ENCODE measurements at regions not wholly inside any gene's neighbourhood (a gene's known extent, or its start where the extent isn't known, plus 50 kb on each side); places are given as distances from the start of the nearest gene placed in this dataset.

DNA sequence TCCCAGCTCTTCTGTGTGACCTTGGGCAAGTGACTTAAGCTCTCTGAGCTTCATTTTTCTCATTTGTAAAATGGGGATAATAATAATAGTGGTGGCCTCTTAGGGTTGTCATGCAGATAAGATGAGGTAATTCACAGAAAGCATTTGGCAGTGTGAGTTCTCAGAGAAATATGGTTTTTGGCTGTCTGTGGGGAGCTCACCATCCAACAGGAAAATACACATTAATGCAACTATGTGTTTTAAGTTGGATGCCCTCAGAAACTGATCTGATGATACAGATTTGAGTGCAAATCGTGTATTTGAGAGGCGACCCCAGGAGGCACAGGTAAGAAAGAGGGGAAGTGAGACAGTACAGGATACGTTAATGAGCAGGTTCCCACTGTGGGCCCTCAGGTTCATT is 56.1 kb upstream of the SPRED2 start:
- WGBS, 2 donors (ENCODE audit: low coverage in 1 of 2), result 82% methylated on average over 3 of the region's 3 CpGs; no CpG with 5 or more reads in 1 of the 2 donors
- TF ChIP-seq, protein P1, sequence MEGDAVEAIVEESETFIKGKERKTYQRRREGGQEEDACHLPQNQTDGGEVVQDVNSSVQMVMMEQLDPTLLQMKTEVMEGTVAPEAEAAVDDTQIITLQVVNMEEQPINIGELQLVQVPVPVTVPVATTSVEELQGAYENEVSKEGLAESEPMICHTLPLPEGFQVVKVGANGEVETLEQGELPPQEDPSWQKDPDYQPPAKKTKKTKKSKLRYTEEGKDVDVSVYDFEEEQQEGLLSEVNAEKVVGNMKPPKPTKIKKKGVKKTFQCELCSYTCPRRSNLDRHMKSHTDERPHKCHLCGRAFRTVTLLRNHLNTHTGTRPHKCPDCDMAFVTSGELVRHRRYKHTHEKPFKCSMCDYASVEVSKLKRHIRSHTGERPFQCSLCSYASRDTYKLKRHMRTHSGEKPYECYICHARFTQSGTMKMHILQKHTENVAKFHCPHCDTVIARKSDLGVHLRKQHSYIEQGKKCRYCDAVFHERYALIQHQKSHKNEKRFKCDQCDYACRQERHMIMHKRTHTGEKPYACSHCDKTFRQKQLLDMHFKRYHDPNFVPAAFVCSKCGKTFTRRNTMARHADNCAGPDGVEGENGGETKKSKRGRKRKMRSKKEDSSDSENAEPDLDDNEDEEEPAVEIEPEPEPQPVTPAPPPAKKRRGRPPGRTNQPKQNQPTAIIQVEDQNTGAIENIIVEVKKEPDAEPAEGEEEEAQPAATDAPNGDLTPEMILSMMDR (IDR thresholded peaks at IDR 0.05), result no peak
- TF ChIP-seq EP300 (IDR thresholded peaks at IDR 0.05; ENCODE audit: low read depth) (no peak), POLR2A (IDR thresholded peaks at IDR 0.05) (no peak), POLR2AphosphoS5 (IDR thresholded peaks at IDR 0.05) (no peak)
- Histone ChIP-seq H3K27ac (no peak overlapping the region), H3K36me3 (no peaks in the 10 kb centered on the region), H3K4me3 (no peak overlapping the region), H3K4me1 (peaks cover 0 to 13% (median 6%) of the 10 kb centered on the region in 4 donors), H3K27me3 (no peaks in the 10 kb centered on the region), H3K9me3 (no peaks in the 10 kb centered on the region)
- intact Hi-C loops (cut with DNase I; ENCODE audit: low total_unique reads), result no loop called here
- DNase-seq, result no peak
- in situ Hi-C loops (cut with MboI; ENCODE audit: low pct_ligation_motif_present in 1 of 4, low pct_unique_long_range_greater_than_20kb in 1 of 4, low sequenced_read_pairs in 3 of 4), result no loop called here

DNA sequence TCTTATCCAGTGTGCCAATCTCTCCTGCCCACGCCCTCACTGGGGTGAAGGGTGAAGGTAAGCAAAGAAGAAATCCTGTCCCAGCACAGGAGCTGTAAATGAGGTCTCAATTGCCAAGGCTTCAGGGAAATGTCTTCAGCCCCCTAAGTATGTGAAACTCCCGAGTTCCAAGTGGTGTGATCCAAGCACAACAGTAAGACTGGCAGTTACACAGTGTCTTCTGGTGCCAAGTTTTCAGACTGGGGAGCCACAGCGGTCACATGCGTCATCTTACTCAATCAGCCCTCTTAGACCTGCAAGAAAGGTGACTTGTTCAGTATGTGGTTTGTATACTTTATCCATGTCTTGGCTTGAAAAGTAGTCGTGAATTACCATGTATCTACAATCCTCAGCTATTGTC is 55.0 kb upstream of the SPRED2 start:
- no peaks in the 10 kb centered on the region for H3K9me3 ChIP-seq
- DNase-seq, result no peak
- no peaks in the 10 kb centered on the region for H3K27me3 ChIP-seq
- in situ Hi-C loops (cut with MboI; ENCODE audit: low pct_ligation_motif_present in 1 of 4, low pct_unique_long_range_greater_than_20kb in 1 of 4, low sequenced_read_pairs in 3 of 4), result no loop called here
- TF ChIP-seq, protein P1 (IDR thresholded peaks at IDR 0.05), result no peak
- TF ChIP-seq POLR2AphosphoS5 (IDR thresholded peaks at IDR 0.05) (no peak), EP300 (IDR thresholded peaks at IDR 0.05; ENCODE audit: low read depth) (no peak), POLR2A (IDR thresholded peaks at IDR 0.05) (no peak)
- H3K4me1 ChIP-seq, result peaks cover 0 to 13% (median 6%) of the 10 kb centered on the region in 4 donors
- H3K27ac ChIP-seq, result no peak overlapping the region
- H3K4me3 ChIP-seq, result no peak overlapping the region
- H3K36me3 ChIP-seq, result no peaks in the 10 kb centered on the region
- WGBS, 2 donors (ENCODE audit: low coverage in 1 of 2), result 80 to 87% methylated on average over 1 to 5 of the region's 5 CpGs
- intact Hi-C loops (cut with DNase I; ENCODE audit: low total_unique reads), result no loop called here

DNA sequence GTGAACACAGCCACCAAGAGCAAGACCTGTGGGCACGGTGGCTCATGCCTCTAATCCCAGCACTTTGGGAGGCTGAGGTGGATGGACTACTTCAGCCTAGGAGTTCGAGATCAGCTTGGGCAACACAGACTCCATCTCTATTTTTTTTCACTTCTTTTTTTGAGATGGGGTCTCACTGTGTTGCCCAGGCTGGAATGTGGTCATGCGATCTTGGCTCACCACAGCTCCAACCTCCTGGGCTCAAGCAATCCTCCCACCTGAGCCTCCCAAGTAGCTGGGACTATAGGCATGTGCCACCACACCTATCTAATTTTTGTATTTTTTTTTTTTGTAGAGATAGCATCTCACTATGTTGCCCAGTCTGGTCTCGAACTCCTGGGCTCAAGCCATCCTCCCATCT is 54.4 kb upstream of the SPRED2 start:
- H3K27me3 ChIP-seq, result no peaks in the 10 kb centered on the region
- no peak overlapping the region for H3K4me3 ChIP-seq
- no peak overlapping the region for H3K27ac ChIP-seq
- DNase-seq, result no peak
- intact Hi-C loops (cut with DNase I; ENCODE audit: low total_unique reads), result no loop called here
- H3K4me1 ChIP-seq, result peaks cover 0 to 13% (median 6%) of the 10 kb centered on the region in 4 donors
- H3K36me3 ChIP-seq, result no peaks in the 10 kb centered on the region
- in situ Hi-C loops (cut with MboI; ENCODE audit: low pct_ligation_motif_present in 1 of 4, low pct_unique_long_range_greater_than_20kb in 1 of 4, low sequenced_read_pairs in 3 of 4), result no loop called here
- no peaks in the 10 kb centered on the region for H3K9me3 ChIP-seq
- TF ChIP-seq, protein P1 (IDR thresholded peaks at IDR 0.05), result no peak
- TF ChIP-seq EP300 (IDR thresholded peaks at IDR 0.05; ENCODE audit: low read depth), result no peak
- TF ChIP-seq POLR2AphosphoS5 (IDR thresholded peaks at IDR 0.05), result no peak
- no peak for TF ChIP-seq POLR2A (IDR thresholded peaks at IDR 0.05)
- WGBS, 2 donors (ENCODE audit: low coverage in 1 of 2), result 86 to 92% methylated on average over 2 to 4 of the region's 4 CpGs

DNA sequence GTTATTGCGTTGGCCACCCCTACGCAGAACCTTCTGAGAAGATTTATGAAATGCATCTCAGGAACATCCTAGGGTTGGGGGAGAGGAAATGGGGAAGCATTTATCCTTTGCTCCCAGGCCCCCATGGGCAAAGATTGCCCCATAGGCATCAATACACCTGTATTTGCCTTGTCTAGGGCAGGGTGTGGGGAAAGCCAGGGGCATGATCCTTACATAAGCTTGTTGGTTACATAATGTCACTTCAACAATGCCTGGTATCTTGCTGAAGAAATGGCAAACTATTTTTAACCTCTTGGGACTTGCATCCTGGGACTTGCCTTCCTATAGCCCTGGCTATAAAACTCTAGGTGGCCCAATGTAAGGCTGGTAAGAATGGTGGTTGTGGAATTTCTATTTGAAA is 53.9 kb upstream of the SPRED2 start:
- Histone ChIP-seq H3K36me3 (no peaks in the 10 kb centered on the region), H3K4me3 (no peak overlapping the region), H3K4me1 (peaks cover 0 to 12% (median 6%) of the 10 kb centered on the region in 4 donors), H3K9me3 (no peaks in the 10 kb centered on the region), H3K27ac (no peak overlapping the region), H3K27me3 (no peaks in the 10 kb centered on the region)
- intact Hi-C loops (cut with DNase I; ENCODE audit: low total_unique reads), result no loop called here
- 95% methylated on average over 2 of the region's 2 CpGs; no CpG with 5 or more reads in 1 of the 2 donors for WGBS, 2 donors (ENCODE audit: low coverage in 1 of 2)
- no peak for DNase-seq
- in situ Hi-C loops (cut with MboI; ENCODE audit: low pct_ligation_motif_present in 1 of 4, low pct_unique_long_range_greater_than_20kb in 1 of 4, low sequenced_read_pairs in 3 of 4), result no loop called here
- TF ChIP-seq POLR2A (IDR thresholded peaks at IDR 0.05) (no peak), EP300 (IDR thresholded peaks at IDR 0.05; ENCODE audit: low read depth) (no peak), POLR2AphosphoS5 (IDR thresholded peaks at IDR 0.05) (no peak)
- TF ChIP-seq, protein P1 (IDR thresholded peaks at IDR 0.05), result no peak
